ENCODE measurements at regions not wholly inside any gene's neighbourhood (a gene's known extent, or its start where the extent isn't known, plus 50 kb on each side); places are given as distances from the start of the nearest gene placed in this dataset.

DNA sequence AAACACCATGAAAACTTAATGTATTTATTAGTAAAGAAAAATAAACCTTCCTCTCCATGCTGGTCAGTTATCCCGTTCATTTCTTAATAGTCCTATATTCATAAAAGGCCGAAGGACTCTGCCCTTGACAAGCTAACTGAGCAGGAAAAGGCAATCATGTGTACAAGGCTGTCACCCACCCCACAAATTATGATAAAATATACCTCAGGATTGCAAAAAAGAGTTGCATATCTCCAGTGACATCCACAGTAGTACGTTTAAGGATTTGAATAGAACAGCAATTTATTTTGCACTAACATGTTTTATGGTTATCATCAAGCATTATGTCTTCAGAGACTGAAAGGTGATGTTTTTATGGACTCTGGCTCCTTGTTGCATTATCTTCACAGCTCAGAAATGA is 157.6 kb downstream of the FOXB1 start:
- TF ChIP-seq, protein P1, sequence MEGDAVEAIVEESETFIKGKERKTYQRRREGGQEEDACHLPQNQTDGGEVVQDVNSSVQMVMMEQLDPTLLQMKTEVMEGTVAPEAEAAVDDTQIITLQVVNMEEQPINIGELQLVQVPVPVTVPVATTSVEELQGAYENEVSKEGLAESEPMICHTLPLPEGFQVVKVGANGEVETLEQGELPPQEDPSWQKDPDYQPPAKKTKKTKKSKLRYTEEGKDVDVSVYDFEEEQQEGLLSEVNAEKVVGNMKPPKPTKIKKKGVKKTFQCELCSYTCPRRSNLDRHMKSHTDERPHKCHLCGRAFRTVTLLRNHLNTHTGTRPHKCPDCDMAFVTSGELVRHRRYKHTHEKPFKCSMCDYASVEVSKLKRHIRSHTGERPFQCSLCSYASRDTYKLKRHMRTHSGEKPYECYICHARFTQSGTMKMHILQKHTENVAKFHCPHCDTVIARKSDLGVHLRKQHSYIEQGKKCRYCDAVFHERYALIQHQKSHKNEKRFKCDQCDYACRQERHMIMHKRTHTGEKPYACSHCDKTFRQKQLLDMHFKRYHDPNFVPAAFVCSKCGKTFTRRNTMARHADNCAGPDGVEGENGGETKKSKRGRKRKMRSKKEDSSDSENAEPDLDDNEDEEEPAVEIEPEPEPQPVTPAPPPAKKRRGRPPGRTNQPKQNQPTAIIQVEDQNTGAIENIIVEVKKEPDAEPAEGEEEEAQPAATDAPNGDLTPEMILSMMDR (IDR thresholded peaks at IDR 0.05): no peak
- TF ChIP-seq POLR2A (IDR thresholded peaks at IDR 0.05): no peak

All from uterus (tissue), 2 donors.